Stimulated activated naive CD4-positive, alpha-beta T cell treated with Interleukin-2 at 50 U/mL for 16 hours (primary cell): ENCODE measurements at regions not wholly inside any gene's neighbourhood (a gene's known extent, or its start where the extent isn't known, plus 50 kb on each side); places are given as distances from the start of the nearest gene placed in this dataset.

Source experiments
- DNase-seq: peaks from one replicate; lab custom pipeline; 2025; lab: John Stamatoyannopoulos, UW

GRCh38 chr3:189049458-189050236 is 122.1 kb upstream of the TPRG1 start:
- no peak for DNase-seq

GRCh38 chr3:189053322-189053721 is 118.4 kb upstream of the TPRG1 start:
- no peak for DNase-seq

- no peak for DNase-seq
Measured at GRCh38 chr3:189056646-189057335, 115.0 kb upstream of the TPRG1 start.

GRCh38 chr3:189057369-189057768 is 114.4 kb upstream of the TPRG1 start:
- DNase-seq: no peak

GRCh38 chr3:189058071-189058470 is 113.7 kb upstream of the TPRG1 start:
- DNase-seq: no peak

- no peak for DNase-seq
Measured at GRCh38 chr3:189070965-189071364, 100.8 kb upstream of the TPRG1 start.

GRCh38 chr3:189071446-189071845 is 100.3 kb upstream of the TPRG1 start:
- DNase-seq: no peak

GRCh38 chr3:189076449-189076848 is 95.3 kb upstream of the TPRG1 start:
- no peak for DNase-seq

- no peak for DNase-seq
Measured at GRCh38 chr3:189080745-189081144, 91.0 kb upstream of the TPRG1 start.

- no peak for DNase-seq
Measured at GRCh38 chr3:189082666-189083427, 88.9 kb upstream of the TPRG1 start.

GRCh38 chr3:189084620-189085019 is 87.2 kb upstream of the TPRG1 start:
- no peak for DNase-seq

GRCh38 chr3:189092547-189092946 is 79.2 kb upstream of the TPRG1 start:
- DNase-seq: no peak

- DNase-seq: no peak
Measured at GRCh38 chr3:189094539-189094938, 77.2 kb upstream of the TPRG1 start.

- no peak for DNase-seq
Measured at GRCh38 chr3:189096092-189096491, 75.7 kb upstream of the TPRG1 start.

- DNase-seq: no peak
Measured at GRCh38 chr3:189099031-189099471, 72.7 kb upstream of the TPRG1 start.

- DNase-seq: no peak
Measured at GRCh38 chr3:189099505-189100290, 72.1 kb upstream of the TPRG1 start.

- no peak for DNase-seq
Measured at GRCh38 chr3:189100866-189101265, 70.9 kb upstream of the TPRG1 start.

GRCh38 chr3:189101594-189101993 is 70.2 kb upstream of the TPRG1 start:
- DNase-seq: no peak

GRCh38 chr3:189103208-189103607 is 68.6 kb upstream of the TPRG1 start:
- no peak for DNase-seq

GRCh38 chr3:189108067-189108466 is 63.7 kb upstream of the TPRG1 start:
- no peak for DNase-seq

- no peak for DNase-seq
Measured at GRCh38 chr3:189108735-189109134, 63.0 kb upstream of the TPRG1 start.

- DNase-seq: no peak
Measured at GRCh38 chr3:189109145-189109544, 62.6 kb upstream of the TPRG1 start.
